ENCODE measurements at regions not wholly inside any gene's neighbourhood (a gene's known extent, or its start where the extent isn't known, plus 50 kb on each side); places are given as distances from the start of the nearest gene placed in this dataset.

DNA sequence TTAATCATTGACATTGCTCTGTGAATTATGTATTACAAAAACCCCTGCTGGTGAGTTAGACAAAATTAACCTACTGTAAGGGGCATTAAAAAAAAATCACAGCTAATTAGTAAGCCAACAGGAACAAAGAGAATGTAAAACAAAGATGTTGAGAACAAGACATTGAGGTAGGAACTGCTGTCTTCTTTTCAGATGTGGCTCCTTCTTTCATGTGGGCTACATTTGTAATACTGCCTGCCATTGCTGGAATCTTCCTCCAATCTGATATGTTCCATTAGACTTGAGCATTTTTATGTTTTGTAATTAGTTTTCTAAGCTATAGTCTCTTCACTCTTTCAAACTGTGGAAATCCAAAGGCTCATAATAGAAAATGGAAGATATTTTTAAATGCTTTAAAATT, 353.0 kb downstream of the ADGRL2 start:
- TF ChIP-seq, protein P1, sequence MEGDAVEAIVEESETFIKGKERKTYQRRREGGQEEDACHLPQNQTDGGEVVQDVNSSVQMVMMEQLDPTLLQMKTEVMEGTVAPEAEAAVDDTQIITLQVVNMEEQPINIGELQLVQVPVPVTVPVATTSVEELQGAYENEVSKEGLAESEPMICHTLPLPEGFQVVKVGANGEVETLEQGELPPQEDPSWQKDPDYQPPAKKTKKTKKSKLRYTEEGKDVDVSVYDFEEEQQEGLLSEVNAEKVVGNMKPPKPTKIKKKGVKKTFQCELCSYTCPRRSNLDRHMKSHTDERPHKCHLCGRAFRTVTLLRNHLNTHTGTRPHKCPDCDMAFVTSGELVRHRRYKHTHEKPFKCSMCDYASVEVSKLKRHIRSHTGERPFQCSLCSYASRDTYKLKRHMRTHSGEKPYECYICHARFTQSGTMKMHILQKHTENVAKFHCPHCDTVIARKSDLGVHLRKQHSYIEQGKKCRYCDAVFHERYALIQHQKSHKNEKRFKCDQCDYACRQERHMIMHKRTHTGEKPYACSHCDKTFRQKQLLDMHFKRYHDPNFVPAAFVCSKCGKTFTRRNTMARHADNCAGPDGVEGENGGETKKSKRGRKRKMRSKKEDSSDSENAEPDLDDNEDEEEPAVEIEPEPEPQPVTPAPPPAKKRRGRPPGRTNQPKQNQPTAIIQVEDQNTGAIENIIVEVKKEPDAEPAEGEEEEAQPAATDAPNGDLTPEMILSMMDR (conservative IDR thresholded peaks at IDR 0.05; ENCODE audit: low read depth, low read length), result no peak
- no peak for DNase-seq (ENCODE audit: low read depth)
- no peak overlapping the region for H3K4me3 ChIP-seq (ENCODE audit: low read depth, low read length)

DNA sequence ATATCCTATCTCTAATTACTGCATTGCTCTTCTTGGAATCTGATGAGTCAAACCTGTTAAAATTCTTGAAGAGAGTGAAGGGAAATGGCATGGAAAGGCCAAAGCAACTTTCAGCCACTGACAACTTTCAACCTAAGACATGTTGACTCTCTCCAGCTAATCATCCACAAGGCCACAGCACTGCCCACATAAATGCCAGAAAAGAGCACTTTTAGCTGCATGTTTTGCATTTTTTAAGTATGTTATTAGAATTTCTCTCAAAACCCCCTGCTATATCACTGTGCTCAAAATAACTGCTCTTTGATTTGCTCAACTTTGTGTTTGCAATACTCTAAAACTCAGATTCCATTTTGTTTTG, 352.5 kb downstream of the ADGRL2 start:
- no peak overlapping the region for H3K4me3 ChIP-seq (ENCODE audit: low read depth, low read length)
- peak; percentile 54 for DNase-seq (ENCODE audit: low read depth)
- TF ChIP-seq, protein P1 (conservative IDR thresholded peaks at IDR 0.05; ENCODE audit: low read depth, low read length), result no peak

DNA sequence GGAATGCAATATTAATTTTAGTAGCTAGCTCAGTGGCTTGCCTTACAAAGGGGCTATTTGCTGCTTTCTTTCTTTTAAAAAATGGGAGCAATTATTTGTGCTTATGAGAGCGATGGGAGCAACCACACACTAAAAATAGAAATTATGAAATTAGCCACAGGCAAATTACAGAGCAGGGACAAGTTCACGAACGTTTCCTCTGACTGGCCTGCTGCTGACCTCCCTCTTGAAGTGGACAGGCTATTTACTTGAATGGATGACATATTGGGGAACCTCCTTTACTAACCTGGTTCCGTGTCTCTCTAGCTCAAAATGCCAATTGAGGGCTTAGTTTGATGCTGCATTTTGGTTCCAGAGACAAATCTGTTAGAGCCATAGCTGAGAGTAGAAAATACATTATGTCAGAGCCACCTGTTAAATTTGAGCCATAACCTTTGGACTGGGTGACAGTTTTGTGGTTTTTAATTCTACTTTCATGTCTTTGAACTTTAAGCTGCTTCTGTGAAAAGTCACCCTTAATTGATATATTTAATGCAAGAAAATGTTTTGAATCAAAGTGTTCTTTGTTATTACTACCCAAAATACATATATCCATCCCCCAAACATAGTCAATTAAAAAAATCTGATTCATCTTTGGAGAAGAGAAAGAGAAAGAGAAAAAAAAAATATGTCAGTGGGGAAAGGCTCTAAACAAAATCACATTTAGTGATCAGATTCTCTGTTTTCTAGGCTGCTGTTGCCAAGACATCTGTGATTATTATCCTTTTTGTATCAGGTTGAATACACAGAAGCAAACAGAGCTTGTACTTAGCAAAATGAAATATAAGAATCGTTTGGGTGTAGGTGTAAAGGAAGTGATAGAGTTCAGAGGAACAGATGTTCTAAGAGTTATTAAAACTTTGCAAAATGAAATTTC, 351.9 kb downstream of the ADGRL2 start:
- TF ChIP-seq, protein P1 (conservative IDR thresholded peaks at IDR 0.05; ENCODE audit: low read depth, low read length), result no peak
- DNase-seq (ENCODE audit: low read depth), result no peak
- no peak overlapping the region for H3K4me3 ChIP-seq (ENCODE audit: low read depth, low read length)

DNA sequence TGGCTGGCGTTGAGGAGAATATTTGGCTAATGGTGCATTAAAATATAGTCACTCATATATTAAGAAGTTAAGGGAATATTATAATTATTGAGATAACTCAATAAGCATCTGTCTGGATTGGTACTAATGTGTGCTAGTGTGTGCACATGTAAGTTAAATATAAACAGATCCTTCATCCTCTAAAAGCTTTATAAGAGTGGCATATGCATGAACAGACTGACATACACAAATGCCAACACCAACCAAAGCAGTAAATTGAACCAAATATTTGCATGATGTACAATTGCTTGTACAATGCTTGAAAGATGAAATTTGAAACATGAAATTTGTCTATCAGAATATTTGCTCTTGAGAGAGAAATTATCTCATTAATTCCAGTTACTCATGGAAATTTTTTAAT, 344.9 kb downstream of the ADGRL2 start:
- TF ChIP-seq, protein P1 (conservative IDR thresholded peaks at IDR 0.05; ENCODE audit: low read depth, low read length), result no peak
- H3K4me3 ChIP-seq (ENCODE audit: low read depth, low read length), result no peak overlapping the region
- DNase-seq (ENCODE audit: low read depth), result no peak

DNA sequence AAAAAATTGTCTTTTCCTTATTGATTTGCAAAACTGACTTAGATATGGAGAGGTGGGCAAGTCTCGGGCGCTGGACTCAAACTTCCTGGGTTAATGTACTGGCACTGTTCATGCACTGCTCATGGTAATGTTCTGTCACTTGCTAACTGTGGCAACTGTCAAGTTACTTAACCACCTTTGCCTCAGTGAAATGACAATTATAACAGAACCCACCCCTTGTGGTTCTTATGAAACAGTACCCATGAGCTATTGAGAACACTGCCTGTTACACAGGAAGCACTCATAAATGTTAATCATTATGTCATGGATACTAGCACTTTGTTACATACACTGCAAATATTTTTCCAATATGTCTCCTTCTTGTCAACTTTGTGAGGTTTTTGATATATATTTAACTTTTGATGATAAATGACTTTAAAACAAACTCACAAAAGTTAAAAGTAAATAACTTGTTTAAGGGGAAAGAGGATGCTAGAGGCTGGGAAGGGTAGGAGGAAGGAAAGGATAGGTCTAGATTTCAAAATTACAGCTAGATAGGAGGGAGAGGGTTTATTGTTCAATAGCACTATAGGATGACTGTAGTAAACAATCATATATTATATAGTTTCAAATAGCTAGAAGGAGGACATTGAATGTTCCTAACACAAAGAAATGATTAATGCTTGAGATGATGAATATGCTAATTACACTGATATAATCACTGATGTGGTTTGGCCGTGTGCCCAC, 342.5 kb downstream of the ADGRL2 start:
- no peak overlapping the region for H3K4me3 ChIP-seq (ENCODE audit: low read depth, low read length)
- DNase-seq (ENCODE audit: low read depth), result no peak
- TF ChIP-seq, protein P1 (conservative IDR thresholded peaks at IDR 0.05; ENCODE audit: low read depth, low read length), result no peak

DNA sequence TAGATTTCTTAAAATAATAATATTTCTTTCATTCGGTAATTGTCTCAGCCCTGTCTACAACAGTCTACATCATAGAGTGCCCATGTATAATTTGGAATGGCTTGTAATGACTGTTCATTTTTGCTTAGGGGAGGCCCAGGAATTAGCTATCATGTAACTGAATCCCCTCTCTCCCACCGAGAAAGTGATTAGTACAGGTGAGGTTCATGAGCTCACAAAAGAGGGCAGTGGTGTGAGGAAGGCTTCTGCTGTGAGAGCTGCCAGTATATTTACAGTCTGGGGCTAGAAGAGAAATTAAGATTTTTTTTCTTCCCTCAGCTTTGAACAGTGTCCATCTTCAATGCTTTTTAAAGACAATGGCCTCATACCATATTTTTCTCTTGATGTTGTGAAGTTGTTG, 340.7 kb downstream of the ADGRL2 start:
- DNase-seq (ENCODE audit: low read depth), result no peak
- TF ChIP-seq, protein P1 (conservative IDR thresholded peaks at IDR 0.05; ENCODE audit: low read depth, low read length), result no peak

More for the DNA sequence above, 340.7 kb downstream of the ADGRL2 start:
- H3K4me3 ChIP-seq (ENCODE audit: low read depth, low read length), result no peak overlapping the region
